ENCODE measurements at regions not wholly inside any gene's neighbourhood (a gene's known extent, or its start where the extent isn't known, plus 50 kb on each side); places are given as distances from the start of the nearest gene placed in this dataset.

DNA sequence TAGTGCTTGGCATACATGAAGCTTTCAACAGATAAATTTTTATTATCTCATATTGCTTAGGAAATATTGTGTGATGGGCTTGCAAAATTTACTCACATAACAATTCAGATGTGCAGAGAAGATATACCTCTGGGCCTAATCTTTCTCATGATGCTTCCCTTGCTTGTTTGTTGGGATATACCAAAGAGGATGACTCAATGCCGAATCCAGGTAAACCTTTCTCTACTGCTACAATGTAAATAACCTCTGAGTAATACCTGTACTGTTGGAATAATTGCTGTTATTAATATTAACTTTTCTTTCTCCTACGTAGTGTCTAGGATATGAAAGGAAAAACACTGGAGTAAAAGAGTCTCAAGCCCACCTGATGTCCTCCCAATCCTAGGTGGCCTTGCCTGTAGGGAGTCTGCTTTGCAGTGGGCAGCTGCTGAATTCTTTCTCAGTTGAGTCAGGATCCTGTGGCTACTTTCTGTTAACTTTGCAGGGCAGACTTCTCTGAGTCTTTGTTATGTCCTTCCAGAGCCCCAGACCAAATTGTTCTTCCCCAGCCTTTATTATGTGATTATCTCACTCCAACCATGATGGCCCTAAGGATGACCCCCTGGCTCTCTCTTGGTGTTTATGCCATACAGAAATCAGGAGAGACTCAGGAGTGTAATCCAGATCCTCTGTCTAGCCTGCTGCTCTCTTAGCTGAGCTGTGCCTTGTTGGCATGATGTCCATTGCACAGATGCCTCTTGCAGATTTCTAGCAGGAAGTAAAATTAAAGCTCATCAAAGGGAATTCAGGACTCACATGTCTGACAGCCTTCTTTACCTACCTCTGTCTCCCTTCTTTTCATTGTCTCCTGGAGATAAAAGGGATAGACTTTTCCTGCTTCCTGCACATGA lies 208.1 kb downstream of the SNX18 start:
- DNase-seq (ENCODE audit: low spot score) = no peak
- no peak for TF ChIP-seq CTCF (IDR thresholded peaks at IDR 0.05; ENCODE audit: extremely low read depth, missing control alignments)

- TF ChIP-seq CTCF (IDR thresholded peaks at IDR 0.05; ENCODE audit: extremely low read depth, missing control alignments) = no peak
- DNase-seq (ENCODE audit: low spot score) = no peak
These were observed 205.4 kb downstream of the SNX18 start for GRCh38 chr5:54722846-54723433.

GRCh38 chr5:54721951-54722654 lies 204.5 kb downstream of the SNX18 start:
- no peak for TF ChIP-seq CTCF (IDR thresholded peaks at IDR 0.05; ENCODE audit: extremely low read depth, missing control alignments)
- no peak for DNase-seq (ENCODE audit: low spot score)

DNA sequence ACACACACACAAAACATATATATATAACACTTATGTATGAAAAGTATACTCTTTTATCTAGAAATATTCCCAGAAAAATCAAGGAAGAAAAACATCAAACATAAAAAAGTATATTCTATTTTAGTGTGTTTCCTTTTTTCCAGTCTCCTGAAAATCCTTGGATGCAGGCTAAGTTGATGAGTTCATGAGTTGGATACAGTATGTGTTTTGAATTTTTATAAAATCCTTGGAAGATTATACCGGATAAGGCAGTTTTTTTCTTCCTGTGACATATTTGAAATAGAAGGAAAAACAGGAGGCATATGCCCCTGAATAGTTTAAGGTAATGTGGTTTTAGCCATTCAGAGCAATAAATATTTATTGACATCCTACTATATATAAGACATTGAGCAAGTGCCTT lies 203.6 kb downstream of the SNX18 start:
- TF ChIP-seq CTCF (IDR thresholded peaks at IDR 0.05; ENCODE audit: extremely low read depth, missing control alignments) = no peak
- no peak for DNase-seq (ENCODE audit: low spot score)

DNA sequence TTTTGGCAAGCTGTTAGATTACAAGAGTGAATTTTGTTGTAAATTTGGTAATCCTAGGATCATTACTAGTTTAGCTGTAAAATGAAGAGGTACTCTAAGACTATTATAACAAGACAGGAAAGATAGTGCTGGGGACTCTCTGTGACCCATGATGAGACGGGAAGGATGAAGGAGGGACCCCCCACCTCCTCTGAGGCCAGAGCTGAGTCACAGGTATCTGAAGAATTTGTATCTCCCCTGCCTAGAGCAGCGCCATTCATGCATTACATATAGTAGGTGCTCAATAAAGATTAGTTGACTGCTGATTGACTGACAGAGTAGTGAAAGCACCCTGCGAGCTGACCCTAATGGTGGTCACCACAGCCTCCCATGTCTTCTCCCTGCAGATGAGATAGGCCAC lies 202.8 kb downstream of the SNX18 start:
- DNase-seq (ENCODE audit: low spot score) = no peak
- TF ChIP-seq CTCF (IDR thresholded peaks at IDR 0.05; ENCODE audit: extremely low read depth, missing control alignments) = no peak

DNA sequence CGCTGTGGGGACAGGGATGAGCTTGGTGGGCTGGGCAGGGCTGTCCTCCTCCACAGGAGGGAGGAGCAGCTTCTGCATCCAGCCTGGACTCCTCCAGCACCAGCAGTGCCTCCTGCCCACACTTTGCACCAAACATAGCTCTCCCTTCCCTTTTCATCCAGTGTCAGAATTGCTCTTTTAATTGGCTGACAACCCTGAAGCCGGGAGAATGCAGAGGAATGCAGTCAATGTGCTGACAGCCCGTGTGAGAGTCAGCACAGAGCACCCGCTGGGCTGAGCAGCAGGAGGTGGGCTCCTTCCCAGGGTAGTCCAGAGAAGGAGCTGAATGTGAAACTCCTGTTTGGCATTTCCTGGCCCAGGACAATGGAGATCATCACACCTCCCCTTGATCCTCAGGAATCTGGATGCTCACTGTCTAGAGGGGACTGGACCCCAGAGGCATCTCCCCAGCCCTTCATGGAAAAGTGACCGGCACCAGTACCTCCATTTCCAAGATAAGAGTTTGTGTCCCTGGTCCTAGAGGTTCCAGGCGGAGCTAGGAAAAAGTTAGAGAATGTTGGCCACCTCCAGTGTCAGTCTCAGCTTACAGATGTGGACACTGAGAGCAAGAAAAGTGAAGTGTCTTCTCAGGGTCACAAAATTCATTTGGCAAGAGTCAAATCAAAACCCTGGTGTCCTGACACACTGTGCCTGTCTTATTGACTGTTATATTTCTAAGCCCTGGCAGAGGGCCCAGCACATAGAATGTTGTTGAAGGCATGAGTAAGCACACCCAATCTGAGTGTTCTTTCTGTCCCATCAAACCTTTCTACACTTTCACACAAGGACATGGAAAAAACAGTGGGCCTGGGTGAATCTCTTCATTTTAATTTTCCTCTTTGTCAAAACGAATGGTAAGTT lies 202.1 kb downstream of the SNX18 start:
- TF ChIP-seq CTCF (IDR thresholded peaks at IDR 0.05; ENCODE audit: extremely low read depth, missing control alignments) = no peak
- no peak for DNase-seq (ENCODE audit: low spot score)
